ENCODE measurements at regions not wholly inside any gene's neighbourhood (a gene's known extent, or its start where the extent isn't known, plus 50 kb on each side); places are given as distances from the start of the nearest gene placed in this dataset.
"Not testable (repeated sequence)": the region's sequence is repeated elsewhere in the genome, so short reads cannot be mapped to it uniquely, and the experiment has no call there.

DNA sequence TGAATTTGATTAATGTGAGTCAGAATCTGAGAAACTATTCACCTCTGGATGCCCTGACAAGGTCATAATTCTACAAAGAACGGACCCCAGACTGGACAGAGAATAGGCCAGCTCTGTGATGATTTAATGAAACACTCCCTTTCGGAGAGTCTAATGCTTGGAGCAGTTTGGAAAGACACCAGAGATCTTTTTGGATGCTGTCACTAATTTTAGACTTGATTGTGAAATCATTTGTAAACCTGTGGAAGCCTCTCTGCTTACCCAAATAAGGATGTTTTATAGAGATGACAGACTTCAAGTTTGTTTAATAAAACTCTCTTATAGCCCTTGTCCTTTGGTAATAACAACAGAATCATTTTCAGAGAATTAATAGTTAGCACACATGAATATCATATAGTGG lies 83.5 kb downstream of the MYL12B start:
- H3K4me1 Mint-ChIP-seq (ENCODE audit: low read depth): peaks cover 3% of the 10 kb centered on the region
- peaks cover 7% of the 10 kb centered on the region for H3K27me3 Mint-ChIP-seq
- no peaks in the 10 kb centered on the region for H3K36me3 Mint-ChIP-seq (ENCODE audit: low read depth)
- H3K27ac Mint-ChIP-seq: no peak overlapping the region
- DNase-seq: no peak
- ATAC-seq: no peak
- TF ChIP-seq, protein P1, sequence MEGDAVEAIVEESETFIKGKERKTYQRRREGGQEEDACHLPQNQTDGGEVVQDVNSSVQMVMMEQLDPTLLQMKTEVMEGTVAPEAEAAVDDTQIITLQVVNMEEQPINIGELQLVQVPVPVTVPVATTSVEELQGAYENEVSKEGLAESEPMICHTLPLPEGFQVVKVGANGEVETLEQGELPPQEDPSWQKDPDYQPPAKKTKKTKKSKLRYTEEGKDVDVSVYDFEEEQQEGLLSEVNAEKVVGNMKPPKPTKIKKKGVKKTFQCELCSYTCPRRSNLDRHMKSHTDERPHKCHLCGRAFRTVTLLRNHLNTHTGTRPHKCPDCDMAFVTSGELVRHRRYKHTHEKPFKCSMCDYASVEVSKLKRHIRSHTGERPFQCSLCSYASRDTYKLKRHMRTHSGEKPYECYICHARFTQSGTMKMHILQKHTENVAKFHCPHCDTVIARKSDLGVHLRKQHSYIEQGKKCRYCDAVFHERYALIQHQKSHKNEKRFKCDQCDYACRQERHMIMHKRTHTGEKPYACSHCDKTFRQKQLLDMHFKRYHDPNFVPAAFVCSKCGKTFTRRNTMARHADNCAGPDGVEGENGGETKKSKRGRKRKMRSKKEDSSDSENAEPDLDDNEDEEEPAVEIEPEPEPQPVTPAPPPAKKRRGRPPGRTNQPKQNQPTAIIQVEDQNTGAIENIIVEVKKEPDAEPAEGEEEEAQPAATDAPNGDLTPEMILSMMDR (IDR thresholded peaks at IDR 0.05): no peak
- no peak overlapping the region for H3K4me3 Mint-ChIP-seq
- intact Hi-C loops (cut with micrococcal nuclease): no loop called here
- H3K9me3 Mint-ChIP-seq: no peaks in the 10 kb centered on the region
- ChIA-PET POLR2A (no interaction called here), CTCF (interaction anchor here (1.5 kb wide), 1 partner anchor 23 kb away, joined by 4 read pairs; no protein-coding TSS in a partner anchor)

GRCh38 chr18:3345885-3346284 lies 84.0 kb downstream of the MYL12B start:
- no peaks in the 10 kb centered on the region for H3K9me3 Mint-ChIP-seq
- ChIA-PET CTCF (interaction anchor here (1.5 kb wide), 1 partner anchor 23 kb away, joined by 4 read pairs; no protein-coding TSS in a partner anchor), POLR2A (no interaction called here)
- no peaks in the 10 kb centered on the region for H3K4me1 Mint-ChIP-seq (ENCODE audit: low read depth)
- intact Hi-C loops (cut with micrococcal nuclease): no loop called here
- H3K27ac Mint-ChIP-seq: no peak overlapping the region
- TF ChIP-seq, protein P1 (IDR thresholded peaks at IDR 0.05): no peak
- H3K4me3 Mint-ChIP-seq: no peak overlapping the region
- no peak for DNase-seq
- no peak for ATAC-seq
- peaks cover 7% of the 10 kb centered on the region for H3K27me3 Mint-ChIP-seq
- no peaks in the 10 kb centered on the region for H3K36me3 Mint-ChIP-seq (ENCODE audit: low read depth)

DNA sequence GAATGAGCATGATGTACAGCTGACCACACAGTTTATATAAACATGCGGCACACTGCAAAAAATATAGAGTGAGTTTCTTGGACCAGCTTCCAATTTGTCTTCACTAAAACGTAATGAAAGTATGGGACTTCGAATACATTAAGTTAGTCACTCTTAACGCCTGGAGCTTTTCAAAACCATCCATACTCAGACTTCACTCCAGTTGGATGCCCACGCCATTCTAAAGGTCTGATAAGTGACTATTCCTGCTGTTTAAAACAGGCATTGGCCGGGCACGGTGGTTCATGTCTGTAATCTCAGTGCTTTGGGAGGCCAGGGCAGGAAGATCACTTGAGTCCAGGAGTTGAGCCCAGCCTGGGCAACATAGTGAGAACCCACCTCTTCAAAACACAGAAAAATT lies 84.6 kb downstream of the MYL12B start:
- H3K4me1 Mint-ChIP-seq (ENCODE audit: low read depth): peaks cover 1% of the 10 kb centered on the region
- DNase-seq: no peak
- no peak for ATAC-seq
- no peaks in the 10 kb centered on the region for H3K36me3 Mint-ChIP-seq (ENCODE audit: low read depth)
- ChIA-PET POLR2A (no interaction called here), CTCF (interaction anchor here (1.5 kb wide), 1 partner anchor 24 kb away, joined by 4 read pairs; no protein-coding TSS in a partner anchor)
- TF ChIP-seq, protein P1 (IDR thresholded peaks at IDR 0.05): no peak
- H3K4me3 Mint-ChIP-seq: no peak overlapping the region
- H3K9me3 Mint-ChIP-seq: no peaks in the 10 kb centered on the region
- peaks cover 7% of the 10 kb centered on the region for H3K27me3 Mint-ChIP-seq
- intact Hi-C loops (cut with micrococcal nuclease): no loop called here
- no peak overlapping the region for H3K27ac Mint-ChIP-seq

GRCh38 chr18:3347286-3347803 lies 85.4 kb downstream of the MYL12B start:
- peaks cover 1% of the 10 kb centered on the region for H3K4me1 Mint-ChIP-seq (ENCODE audit: low read depth)
- POLR2A ChIA-PET: no interaction called here
- CTCF ChIA-PET: no interaction called here
- intact Hi-C loops (cut with micrococcal nuclease): no loop called here
- peaks cover 7% of the 10 kb centered on the region for H3K27me3 Mint-ChIP-seq
- H3K9me3 Mint-ChIP-seq: no peaks in the 10 kb centered on the region
- H3K27ac Mint-ChIP-seq: no peak overlapping the region
- ATAC-seq (no peak), DNase-seq (no peak)
- TF ChIP-seq, protein P1 (IDR thresholded peaks at IDR 0.05): no peak
- H3K4me3 Mint-ChIP-seq: no peak overlapping the region
- H3K36me3 Mint-ChIP-seq (ENCODE audit: low read depth): no peaks in the 10 kb centered on the region

DNA sequence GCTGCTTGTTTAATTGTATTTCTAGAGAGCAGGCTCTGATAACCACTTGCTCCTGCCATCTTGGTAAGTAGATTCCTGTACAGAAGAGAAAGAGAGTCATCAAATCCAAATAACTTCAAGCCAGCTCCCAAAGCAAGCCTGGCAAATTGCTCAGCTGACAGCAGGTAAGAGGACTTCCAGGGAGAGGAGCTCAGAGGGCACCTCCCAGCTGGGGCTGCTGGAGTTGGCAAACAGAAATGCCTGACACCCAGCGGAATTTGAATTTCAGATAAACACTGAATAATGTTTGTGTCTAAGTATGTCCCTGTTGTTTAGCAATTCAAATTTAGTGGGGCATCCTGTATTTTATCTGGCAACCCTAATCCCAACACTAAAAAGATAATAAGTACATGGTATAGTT lies 86.2 kb downstream of the MYL12B start:
- Mint-ChIP-seq H3K4me3 (no peak overlapping the region), H3K27ac (no peak overlapping the region), H3K27me3 (peaks cover 7% of the 10 kb centered on the region), H3K36me3 (ENCODE audit: low read depth) (no peaks in the 10 kb centered on the region), H3K4me1 (ENCODE audit: low read depth) (peaks cover 1% of the 10 kb centered on the region), H3K9me3 (no peaks in the 10 kb centered on the region)
- ChIA-PET POLR2A (no interaction called here), CTCF (no interaction called here)
- ATAC-seq: no peak
- TF ChIP-seq, protein P1 (IDR thresholded peaks at IDR 0.05): no peak
- no peak for DNase-seq
- intact Hi-C loops (cut with micrococcal nuclease): no loop called here

DNA sequence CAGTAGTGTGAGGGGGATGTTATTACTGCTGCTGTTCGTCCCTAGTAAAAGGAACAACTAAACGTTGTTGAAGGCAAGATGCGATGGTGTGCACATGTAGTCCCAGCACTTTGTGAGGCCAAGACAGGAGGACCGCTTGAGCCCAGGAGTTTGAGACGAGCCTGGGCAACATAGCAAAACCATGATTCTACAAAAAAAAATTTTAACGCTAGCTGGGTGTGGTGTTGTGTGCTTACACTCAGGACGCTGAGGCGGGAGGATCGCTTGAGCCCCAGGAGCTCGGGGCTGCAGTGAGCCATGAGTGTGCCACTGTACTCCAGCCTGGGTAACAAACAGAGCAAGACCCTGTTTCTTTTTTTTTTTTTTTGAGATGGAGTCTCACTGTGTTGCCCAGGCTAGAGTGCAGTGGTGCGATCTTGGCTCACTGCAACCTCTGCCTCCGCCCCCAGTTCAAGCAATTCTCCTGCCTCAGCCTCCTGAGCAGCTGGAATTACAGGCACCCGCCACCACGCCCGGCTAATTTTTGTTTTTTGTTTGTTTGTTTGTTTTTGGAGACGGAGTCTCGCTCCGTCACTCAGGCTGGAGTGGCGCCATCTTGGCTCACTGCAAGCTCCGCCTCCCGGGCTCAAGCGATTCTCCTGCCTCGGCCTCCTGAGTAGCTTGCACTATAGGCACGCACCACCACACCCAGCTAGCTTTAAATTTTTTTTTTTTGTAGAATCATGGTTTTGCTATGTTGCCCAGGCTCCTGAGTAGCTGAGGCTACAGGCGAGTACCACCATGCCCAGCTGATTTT lies 87.3 kb downstream of the MYL12B start:
- H3K36me3 Mint-ChIP-seq (ENCODE audit: low read depth); H3K27me3 Mint-ChIP-seq; intact Hi-C loops (cut with micrococcal nuclease); POLR2A ChIA-PET; H3K9me3 Mint-ChIP-seq; DNase-seq; H3K4me3 Mint-ChIP-seq; H3K4me1 Mint-ChIP-seq (ENCODE audit: low read depth); ATAC-seq; H3K27ac Mint-ChIP-seq: not testable (repeated sequence)
- CTCF ChIA-PET: interaction anchor here (1.1 kb wide), 1 partner anchor 27 kb away, joined by 3 read pairs; no protein-coding TSS in a partner anchor

Measured in activated CD8-positive, alpha-beta T cell treated with anti-CD3 and anti-CD28 coated beads for 36 hours (primary cell).